ENCODE measurements at regions not wholly inside any gene's neighbourhood (a gene's known extent, or its start where the extent isn't known, plus 50 kb on each side); places are given as distances from the start of the nearest gene placed in this dataset.
A peak's percentile ranks its signal among the peaks of the same experiment; 100 is the strongest.

GRCh38 chr4:145299380-145300076 lies 119.1 kb upstream of the OTUD4 start:
- Mint-ChIP-seq H3K36me3 (ENCODE audit: low read depth) (no peaks in the 10 kb centered on the region), H3K4me1 (peaks cover 10% of the 10 kb centered on the region), H3K9me3 (no peaks in the 10 kb centered on the region), H3K27me3 (peaks cover 2% of the 10 kb centered on the region), H3K27ac (no peak overlapping the region), H3K4me3 (no peak overlapping the region)
- ChIA-PET POLR2A (no interaction called here), CTCF (no interaction called here)
- DNase-seq: peak; percentile 27

- no peaks in the 10 kb centered on the region for H3K9me3 Mint-ChIP-seq
- H3K4me3 Mint-ChIP-seq: no peak overlapping the region
- ChIA-PET POLR2A (no interaction called here), CTCF (no interaction called here)
- no peaks in the 10 kb centered on the region for H3K36me3 Mint-ChIP-seq (ENCODE audit: low read depth)
- DNase-seq: no peak
- no peak overlapping the region for H3K27ac Mint-ChIP-seq
- H3K4me1 Mint-ChIP-seq: peaks cover 10% of the 10 kb centered on the region
- H3K27me3 Mint-ChIP-seq: peaks cover 2% of the 10 kb centered on the region
These were observed 118.5 kb upstream of the OTUD4 start for GRCh38 chr4:145298885-145299284.

GRCh38 chr4:145297556-145297955 lies 117.2 kb upstream of the OTUD4 start:
- Mint-ChIP-seq H3K4me1 (peaks cover 10% of the 10 kb centered on the region), H3K27me3 (peaks cover 2% of the 10 kb centered on the region), H3K4me3 (no peak overlapping the region), H3K27ac (no peak overlapping the region), H3K36me3 (ENCODE audit: low read depth) (no peaks in the 10 kb centered on the region), H3K9me3 (no peaks in the 10 kb centered on the region)
- ChIA-PET CTCF (no interaction called here), POLR2A (no interaction called here)
- no peak for DNase-seq

GRCh38 chr4:145295547-145295946 lies 115.2 kb upstream of the OTUD4 start:
- POLR2A ChIA-PET: no interaction called here
- Mint-ChIP-seq H3K27ac (no peak overlapping the region), H3K9me3 (no peaks in the 10 kb centered on the region), H3K4me1 (peaks cover 10% of the 10 kb centered on the region), H3K36me3 (ENCODE audit: low read depth) (no peaks in the 10 kb centered on the region), H3K4me3 (no peak overlapping the region), H3K27me3 (peaks cover 2% of the 10 kb centered on the region)
- CTCF ChIA-PET: no interaction called here
- DNase-seq: no peak

GRCh38 chr4:145295122-145295521 lies 114.7 kb upstream of the OTUD4 start:
- ChIA-PET POLR2A (no interaction called here), CTCF (interaction anchor here (0.6 kb wide), 1 partner anchor 119 kb away, joined by 3 read pairs; no protein-coding TSS in a partner anchor)
- no peaks in the 10 kb centered on the region for H3K9me3 Mint-ChIP-seq
- DNase-seq: no peak
- H3K36me3 Mint-ChIP-seq (ENCODE audit: low read depth): no peaks in the 10 kb centered on the region
- H3K27me3 Mint-ChIP-seq: peaks cover 2% of the 10 kb centered on the region
- H3K4me1 Mint-ChIP-seq: peaks cover 10% of the 10 kb centered on the region
- no peak overlapping the region for H3K27ac Mint-ChIP-seq
- H3K4me3 Mint-ChIP-seq: no peak overlapping the region

GRCh38 chr4:145293658-145294057 lies 113.3 kb upstream of the OTUD4 start:
- no peak overlapping the region for H3K27ac Mint-ChIP-seq
- CTCF ChIA-PET: no interaction called here
- peaks cover 2% of the 10 kb centered on the region for H3K27me3 Mint-ChIP-seq
- no peak overlapping the region for H3K4me3 Mint-ChIP-seq
- H3K36me3 Mint-ChIP-seq (ENCODE audit: low read depth): no peaks in the 10 kb centered on the region
- POLR2A ChIA-PET: no interaction called here
- H3K4me1 Mint-ChIP-seq: no peaks in the 10 kb centered on the region
- DNase-seq: no peak
- no peaks in the 10 kb centered on the region for H3K9me3 Mint-ChIP-seq

GRCh38 chr4:145290955-145291354 lies 110.6 kb upstream of the OTUD4 start:
- no peak for DNase-seq
- H3K9me3 Mint-ChIP-seq: no peaks in the 10 kb centered on the region
- CTCF ChIA-PET: no interaction called here
- H3K36me3 Mint-ChIP-seq (ENCODE audit: low read depth): no peaks in the 10 kb centered on the region
- H3K4me3 Mint-ChIP-seq: no peak overlapping the region
- POLR2A ChIA-PET: no interaction called here
- no peak overlapping the region for H3K27ac Mint-ChIP-seq
- peaks cover 6% of the 10 kb centered on the region for H3K27me3 Mint-ChIP-seq
- no peaks in the 10 kb centered on the region for H3K4me1 Mint-ChIP-seq

GRCh38 chr4:145289403-145290076 lies 109.2 kb upstream of the OTUD4 start:
- H3K4me3 Mint-ChIP-seq: no peak overlapping the region
- ChIA-PET CTCF (no interaction called here), POLR2A (no interaction called here)
- no peak for DNase-seq
- peaks cover 6% of the 10 kb centered on the region for H3K27me3 Mint-ChIP-seq
- no peak overlapping the region for H3K27ac Mint-ChIP-seq
- H3K9me3 Mint-ChIP-seq: no peaks in the 10 kb centered on the region
- no peaks in the 10 kb centered on the region for H3K4me1 Mint-ChIP-seq
- H3K36me3 Mint-ChIP-seq (ENCODE audit: low read depth): no peaks in the 10 kb centered on the region

- CTCF ChIA-PET: no interaction called here
- no peak for DNase-seq
- Mint-ChIP-seq H3K27ac (no peak overlapping the region), H3K36me3 (ENCODE audit: low read depth) (no peaks in the 10 kb centered on the region), H3K4me1 (no peaks in the 10 kb centered on the region), H3K27me3 (peaks cover 6% of the 10 kb centered on the region), H3K4me3 (no peak overlapping the region), H3K9me3 (no peaks in the 10 kb centered on the region)
- POLR2A ChIA-PET: no interaction called here
These were observed 107.0 kb upstream of the OTUD4 start for GRCh38 chr4:145287351-145287750.

- Mint-ChIP-seq H3K36me3 (ENCODE audit: low read depth) (no peaks in the 10 kb centered on the region), H3K27me3 (peaks cover 6% of the 10 kb centered on the region), H3K4me1 (no peaks in the 10 kb centered on the region), H3K4me3 (no peak overlapping the region), H3K9me3 (no peaks in the 10 kb centered on the region), H3K27ac (no peak overlapping the region)
- ChIA-PET POLR2A (no interaction called here), CTCF (no interaction called here)
- no peak for DNase-seq
These were observed 105.5 kb upstream of the OTUD4 start for GRCh38 chr4:145285928-145286327.

GRCh38 chr4:145283909-145284308 lies 103.5 kb upstream of the OTUD4 start:
- Mint-ChIP-seq H3K36me3 (ENCODE audit: low read depth) (no peaks in the 10 kb centered on the region), H3K4me3 (no peak overlapping the region), H3K27me3 (peaks cover 6% of the 10 kb centered on the region), H3K9me3 (no peaks in the 10 kb centered on the region), H3K27ac (no peak overlapping the region), H3K4me1 (no peaks in the 10 kb centered on the region)
- ChIA-PET POLR2A (no interaction called here), CTCF (no interaction called here)
- DNase-seq: no peak

- Mint-ChIP-seq H3K9me3 (no peaks in the 10 kb centered on the region), H3K27me3 (peaks cover 3% of the 10 kb centered on the region)
- CTCF ChIA-PET: no interaction called here
These were observed 101.6 kb upstream of the OTUD4 start for GRCh38 chr4:145281951-145282350.

GRCh38 chr4:145281224-145281623 lies 100.8 kb upstream of the OTUD4 start:
- ChIA-PET CTCF (no interaction called here), POLR2A (no interaction called here)
- no peak for DNase-seq

More at GRCh38 chr4:145281951-145282350, 101.6 kb upstream of the OTUD4 start:
- H3K36me3 Mint-ChIP-seq (ENCODE audit: low read depth): no peaks in the 10 kb centered on the region
- no peak overlapping the region for H3K4me3 Mint-ChIP-seq
- DNase-seq: no peak
- POLR2A ChIA-PET: interaction anchor here (0.5 kb wide), 1 partner anchor 11 kb away, joined by 4 read pairs; no protein-coding TSS in a partner anchor
- H3K4me1 Mint-ChIP-seq: no peaks in the 10 kb centered on the region
- H3K27ac Mint-ChIP-seq: no peak overlapping the region

GRCh38 chr4:145280541-145280940 lies 100.2 kb upstream of the OTUD4 start:
- CTCF ChIA-PET: no interaction called here
- no peaks in the 10 kb centered on the region for H3K9me3 Mint-ChIP-seq
- no peaks in the 10 kb centered on the region for H3K4me1 Mint-ChIP-seq

More at GRCh38 chr4:145281224-145281623, 100.8 kb upstream of the OTUD4 start:
- Mint-ChIP-seq H3K4me1 (no peaks in the 10 kb centered on the region), H3K36me3 (ENCODE audit: low read depth) (no peaks in the 10 kb centered on the region), H3K27ac (no peak overlapping the region), H3K4me3 (no peak overlapping the region), H3K9me3 (no peaks in the 10 kb centered on the region), H3K27me3 (no peaks in the 10 kb centered on the region)

More at GRCh38 chr4:145280541-145280940, 100.2 kb upstream of the OTUD4 start:
- Mint-ChIP-seq H3K27me3 (no peaks in the 10 kb centered on the region), H3K27ac (no peak overlapping the region), H3K4me3 (no peak overlapping the region), H3K36me3 (ENCODE audit: low read depth) (no peaks in the 10 kb centered on the region)
- no peak for DNase-seq
- POLR2A ChIA-PET: no interaction called here

Data from activated CD4-positive, alpha-beta T cell treated with anti-CD3 and anti-CD28 coated beads, Interleukin-2, amount 10 ng/mL, durations not matched to agents 7 days and 5 days (primary cell).